Gastrocnemius medialis (tissue), 4 donors: ENCODE measurements at regions not wholly inside any gene's neighbourhood (a gene's known extent, or its start where the extent isn't known, plus 50 kb on each side); places are given as distances from the start of the nearest gene placed in this dataset.

ENCODE experiments used
- ATAC-seq, 2 donors: fragments of 150-250 bp; one replicate each; pipeline ENCODE4 v1.9.1; 2016
- DNase-seq, 2 donors: peaks; one replicate each; pipeline ENCODE4 v3.0.0-alpha.2; 2019
- H3K27ac ChIP-seq, 4 donors: fragments of 200-600 bp; sonication (generic); 1 replicate in 1 of 4; 2 replicates in 3 of 4; pipeline ENCODE4 v1.5.1; 2016 to 2018; ENCODE audit warnings: mild to moderate bottlenecking in 2 of 4, moderate library complexity in 1 of 4
- H3K27me3 ChIP-seq, 3 donors: fragments of 200-600 bp; sonication (generic) in 2 of 3; 1 replicate in 1 of 3; 2 replicates in 2 of 3; pipeline versions ENCODE4 v1.5.1 to v1.6.0; 2016 to 2019; ENCODE audit warnings: mild to moderate bottlenecking in 1 of 3, moderate library complexity in 1 of 3
- H3K36me3 ChIP-seq, 2 donors: fragments of 200-600 bp; sonication (generic) in 1 of 2; one replicate each; pipeline ENCODE4 v1.5.1; 2017 to 2018
- H3K4me1 ChIP-seq, 2 donors: fragments of 200-600 bp; sonication (generic) in 1 of 2; one replicate each; pipeline ENCODE4 v1.5.1; 2016 to 2017; ENCODE audit warnings: mild to moderate bottlenecking in 2 of 2
- H3K4me3 ChIP-seq, 4 donors: fragments of 200-600 bp; sonication (generic) in 3 of 4; 1 replicate in 1 of 4; 2 replicates in 3 of 4; pipeline ENCODE4 v1.5.1; 2016 to 2019; ENCODE audit warnings: mild to moderate bottlenecking in 2 of 4
- H3K9me3 ChIP-seq, 3 donors: fragments of 200-600 bp; sonication (generic) in 2 of 3; 1 replicate in 1 of 3; 2 replicates in 2 of 3; pipeline ENCODE4 v1.5.1; 2016 to 2019
- CTCF ChIP-seq, 5 experiments: fragments of 450-650 bp in 3 of 5; fragments of 200-600 bp in 2 of 5; sonication (generic) in 2 of 5; IDR thresholded peaks in 4 of 5; conservative IDR thresholded peaks in 1 of 5; 1 replicate in 4 of 5; 2 replicates in 1 of 5; pipeline ENCODE4 v1.5.1; 2016 to 2019; ENCODE audit warnings: antibody characterized with exemption in 5 of 5, mild to moderate bottlenecking in 3 of 5, moderate library complexity in 3 of 5
- POLR2A ChIP-seq, 2 donors: fragments of 450-650 bp; IDR thresholded peaks; one replicate each; pipeline ENCODE4 v1.6.1; 2017; ENCODE audit warnings: antibody characterized with exemption in 2 of 2, mild to moderate bottlenecking in 2 of 2, moderate library complexity in 2 of 2
- in situ Hi-C, 4 donors: fragments of 200-750 bp; cut with MboI; loops; one replicate each; pipeline versions ENCODE4 v1.15.0 to v1.8.0; 2017; ENCODE audit warnings: low sequenced_read_pairs in 4 of 4
- intact Hi-C: fragments of 100-400 bp; cut with DNase I; formaldehyde crosslinking; loops from one replicate; pipeline ENCODE4 v1.15.1; 2023; ENCODE audit warnings: low total_unique reads

GRCh38 chr4:106614441-106614840 lies 245.9 kb upstream of the GIMD1 start:
- no peak for ATAC-seq
- Histone ChIP-seq H3K27ac (no peak overlapping the region), H3K36me3 (no peaks in the 10 kb centered on the region), H3K4me1 (no peaks in the 10 kb centered on the region), H3K9me3 (no peaks in the 10 kb centered on the region), H3K27me3 (no peaks in the 10 kb centered on the region), H3K4me3 (no peak overlapping the region)
- in situ Hi-C loops: no loop called here
- no peak for TF ChIP-seq POLR2A (IDR thresholded peaks at IDR 0.05)
- no peak for TF ChIP-seq CTCF (IDR thresholded peaks at IDR 0.05 in 4 of 5, conservative IDR thresholded peaks at IDR 0.05 in 1 of 5)
- intact Hi-C loops: no loop called here
- no peak for DNase-seq

- Histone ChIP-seq H3K27ac (no peak overlapping the region), H3K9me3 (no peaks in the 10 kb centered on the region), H3K36me3 (no peaks in the 10 kb centered on the region), H3K27me3 (no peaks in the 10 kb centered on the region), H3K4me3 (no peak overlapping the region), H3K4me1 (no peaks in the 10 kb centered on the region)
- intact Hi-C loops (no loop called here), in situ Hi-C loops (no loop called here)
- no peak for ATAC-seq
- no peak for DNase-seq
- TF ChIP-seq CTCF (IDR thresholded peaks at IDR 0.05 in 4 of 5, conservative IDR thresholded peaks at IDR 0.05 in 1 of 5): no peak
- no peak for TF ChIP-seq POLR2A (IDR thresholded peaks at IDR 0.05)
These were observed 241.3 kb upstream of the GIMD1 start for GRCh38 chr4:106609917-106610316.

GRCh38 chr4:106607558-106607957 lies 239.0 kb upstream of the GIMD1 start:
- H3K4me3 ChIP-seq: no peak overlapping the region
- no peaks in the 10 kb centered on the region for H3K9me3 ChIP-seq
- no peaks in the 10 kb centered on the region for H3K36me3 ChIP-seq
- TF ChIP-seq POLR2A (IDR thresholded peaks at IDR 0.05): no peak
- ATAC-seq (no peak), DNase-seq (no peak)
- H3K27ac ChIP-seq: no peak overlapping the region
- intact Hi-C loops: no loop called here
- in situ Hi-C loops: no loop called here
- no peaks in the 10 kb centered on the region for H3K27me3 ChIP-seq
- H3K4me1 ChIP-seq: no peaks in the 10 kb centered on the region

- H3K4me1 ChIP-seq: no peaks in the 10 kb centered on the region
- DNase-seq: no peak
- intact Hi-C loops (no loop called here), in situ Hi-C loops (no loop called here)
- H3K4me3 ChIP-seq: no peak overlapping the region
- H3K27me3 ChIP-seq: no peaks in the 10 kb centered on the region
- no peak for ATAC-seq
- no peak overlapping the region for H3K27ac ChIP-seq
- no peaks in the 10 kb centered on the region for H3K9me3 ChIP-seq
- H3K36me3 ChIP-seq: no peaks in the 10 kb centered on the region
- TF ChIP-seq CTCF (IDR thresholded peaks at IDR 0.05 in 4 of 5, conservative IDR thresholded peaks at IDR 0.05 in 1 of 5) (no peak), POLR2A (IDR thresholded peaks at IDR 0.05) (no peak)
These were observed 235.9 kb upstream of the GIMD1 start for GRCh38 chr4:106604319-106605051.

- in situ Hi-C loops (no loop called here), intact Hi-C loops (no loop called here)
- Histone ChIP-seq H3K4me1 (no peaks in the 10 kb centered on the region), H3K9me3 (no peaks in the 10 kb centered on the region), H3K4me3 (no peak overlapping the region), H3K27me3 (no peaks in the 10 kb centered on the region), H3K27ac (no peak overlapping the region), H3K36me3 (no peaks in the 10 kb centered on the region)
- ATAC-seq (no peak), DNase-seq (no peak)
- TF ChIP-seq CTCF (IDR thresholded peaks at IDR 0.05 in 4 of 5, conservative IDR thresholded peaks at IDR 0.05 in 1 of 5): no peak
- no peak for TF ChIP-seq POLR2A (IDR thresholded peaks at IDR 0.05)
These were observed 234.9 kb upstream of the GIMD1 start for GRCh38 chr4:106603471-106603870.
